CD14-positive monocyte (primary cell): ENCODE measurements at regions not wholly inside any gene's neighbourhood (a gene's known extent, or its start where the extent isn't known, plus 50 kb on each side); places are given as distances from the start of the nearest gene placed in this dataset.

Experiments
- DNase-seq, 3 donors: peaks; one replicate each; pipeline ENCODE4 v3.0.0-alpha.2; 2011 to 2022
- H2AFZ ChIP-seq: 2 replicates; pipeline ENCODE4 v1.6.0; 2012; ENCODE audit warnings: mild to moderate bottlenecking, low read depth, low read length, inconsistent platforms; ENCODE audit not compliant: insufficient read depth, poor library complexity, severe bottlenecking
- H3K27ac ChIP-seq, 2 donors: 1 replicate in 1 of 2; 2 replicates in 1 of 2; pipeline ENCODE4 v1.5.1; 2012 to 2013; ENCODE audit warnings: low read length in 2 of 2, control low read depth in 1 of 2, inconsistent platforms in 1 of 2, low read depth in 1 of 2, mild to moderate bottlenecking in 1 of 2
- H3K27me3 ChIP-seq, 2 donors: one replicate each; pipeline versions ENCODE4 v1.6.0 to v1.6.1; 2011 to 2013; ENCODE audit warnings: low read length in 2 of 2; ENCODE audit not compliant: control insufficient read depth in 2 of 2, insufficient read depth in 2 of 2
- H3K36me3 ChIP-seq, 2 donors: replicated peaks in 1 of 2; 1 replicate in 1 of 2; 2 replicates in 1 of 2; pipeline versions ENCODE4 v1.5.1 to v1.6.1; 2012 to 2013; ENCODE audit warnings: low read length in 2 of 2, control low read depth in 1 of 2, inconsistent platforms in 1 of 2, mild to moderate bottlenecking in 1 of 2; ENCODE audit not compliant: insufficient read depth in 2 of 2, control insufficient read depth in 1 of 2
- H3K4me1 ChIP-seq, 2 donors: 1 replicate in 1 of 2; 2 replicates in 1 of 2; pipeline versions ENCODE4 v1.5.1 to v1.6.1; 2012 to 2013; ENCODE audit warnings: low read length in 2 of 2, control low read depth in 1 of 2, inconsistent platforms in 1 of 2, mild to moderate bottlenecking in 1 of 2, moderate library complexity in 1 of 2; ENCODE audit not compliant: insufficient read depth in 2 of 2, control insufficient read depth in 1 of 2
- H3K4me2 ChIP-seq: replicated peaks from 2 replicates; pipeline ENCODE3; 2012; ENCODE audit warnings: low read length, moderate library complexity, mild to moderate bottlenecking; ENCODE audit not compliant: poor library complexity, severe bottlenecking; ENCODE audit errors: extremely low read depth
- H3K4me3 ChIP-seq, 3 experiments: fragments of 200-600 bp in 1 of 3; sonication (generic) in 1 of 3; replicated peaks in 1 of 3; 1 replicate in 2 of 3; 2 replicates in 1 of 3; pipeline ENCODE4 v1.5.1; 2011 to 2013; ENCODE audit warnings: low read length in 3 of 3, mild to moderate bottlenecking in 3 of 3, control low read depth in 2 of 3, low read depth in 2 of 3, inconsistent platforms in 1 of 3, moderate library complexity in 1 of 3
- H3K79me2 ChIP-seq: 2 replicates; pipeline ENCODE4 v1.6.0; 2012; ENCODE audit warnings: mild to moderate bottlenecking, control low read depth, inconsistent platforms, low read length, moderate library complexity; ENCODE audit not compliant: insufficient read depth
- H3K9ac ChIP-seq: 2 replicates; pipeline ENCODE4 v1.6.0; 2017; ENCODE audit warnings: low read length, mild to moderate bottlenecking; ENCODE audit not compliant: insufficient read depth, poor library complexity, severe bottlenecking
- H3K9me3 ChIP-seq, 2 donors: replicated peaks in 1 of 2; 1 replicate in 1 of 2; 2 replicates in 1 of 2; pipeline versions ENCODE4 v1.5.1 to v1.6.1; 2012 to 2013; ENCODE audit warnings: low read length in 2 of 2, control low read depth in 1 of 2; ENCODE audit not compliant: control insufficient read depth in 1 of 2, insufficient read depth in 1 of 2
- H4K20me1 ChIP-seq: 2 replicates; pipeline ENCODE4 v1.6.0; 2012; ENCODE audit warnings: mild to moderate bottlenecking, low read length, control low read depth, moderate library complexity; ENCODE audit not compliant: insufficient read depth
- H3K27ac Mint-ChIP-seq, 7 donors: one replicate each; pipeline ENCODE4 v1.8.0; 2020; ENCODE audit warnings: mild to moderate bottlenecking in 7 of 7, mixed read lengths in 7 of 7, moderate library complexity in 6 of 7, inconsistent platforms in 2 of 7
- H3K27me3 Mint-ChIP-seq, 3 donors: one replicate each; pipeline ENCODE4 v1.8.0; 2021 to 2022; ENCODE audit warnings: low read depth in 3 of 3, mild to moderate bottlenecking in 3 of 3, mixed read lengths in 3 of 3, moderate library complexity in 3 of 3, inconsistent platforms in 1 of 3
- H3K36me3 Mint-ChIP-seq, 2 donors: one replicate each; pipeline ENCODE4 v1.8.0; 2020; ENCODE audit warnings: mixed read lengths in 2 of 2, inconsistent platforms in 1 of 2, mild to moderate bottlenecking in 1 of 2
- H3K4me1 Mint-ChIP-seq: one replicate; pipeline ENCODE4 v1.8.0; 2020; ENCODE audit warnings: mild to moderate bottlenecking, mixed read lengths
- H3K4me3 Mint-ChIP-seq, 2 donors: one replicate each; pipeline ENCODE4 v1.8.0; 2020; ENCODE audit warnings: mild to moderate bottlenecking in 2 of 2, mixed read lengths in 2 of 2, moderate library complexity in 1 of 2
- H3K9me3 Mint-ChIP-seq, 7 donors: one replicate each; pipeline ENCODE4 v1.8.0; 2020 to 2022; ENCODE audit warnings: mixed read lengths in 7 of 7, mild to moderate bottlenecking in 6 of 7, moderate library complexity in 6 of 7, inconsistent platforms in 2 of 7
- CTCF ChIP-seq: fragments of 200-600 bp; IDR thresholded peaks from one replicate; pipeline ENCODE4 v1.8.0; 2022; ENCODE audit warnings: antibody characterized with exemption, mild to moderate bottlenecking
- WGBS: methylation state at CpG from one replicate; pipeline ENCODE4 v1.1.5; 2013; ENCODE audit warnings: missing lambda C conversion rate; ENCODE audit not compliant: insufficient coverage; 5-methylcytosine and 5-hydroxymethylcytosine counted together
- intact Hi-C, 2 donors: fragments of 100-400 bp; cut with micrococcal nuclease; formaldehyde crosslinking; loops; one replicate each; pipeline versions ENCODE4 v1.15.0 to v1.15.1; 2023

GRCh38 chr12:126347421-126347820 is 1282.2 kb downstream of the AACS start:
- no peak overlapping the region for H3K27ac Mint-ChIP-seq
- no peak overlapping the region for H3K4me3 Mint-ChIP-seq
- H4K20me1 ChIP-seq, result no peaks in the 10 kb centered on the region
- no peak overlapping the region for H3K4me2 ChIP-seq
- H3K9me3 ChIP-seq, result peaks cover 20 to 28% of the 10 kb centered on the region in 2 donors
- peaks cover 4 to 42% (median 15%) of the 10 kb centered on the region in 7 donors for H3K9me3 Mint-ChIP-seq
- H3K4me1 Mint-ChIP-seq, result no peaks in the 10 kb centered on the region
- no peak for TF ChIP-seq CTCF
- intact Hi-C loops, result no loop called here
- no peaks in the 10 kb centered on the region for H3K4me1 ChIP-seq
- H3K36me3 ChIP-seq, result no peaks in the 10 kb centered on the region
- WGBS, result 52% methylated on average over 4 of the region's 5 CpGs
- no peaks in the 10 kb centered on the region for H3K79me2 ChIP-seq
- no peak overlapping the region for H3K9ac ChIP-seq
- H3K27ac ChIP-seq, result no peak overlapping the region
- H3K27me3 Mint-ChIP-seq, result peaks cover 0 to 1% (median 0%) of the 10 kb centered on the region in 3 donors
- H3K27me3 ChIP-seq, result no peaks in the 10 kb centered on the region
- no peak overlapping the region for H3K4me3 ChIP-seq
- DNase-seq, result no peak
- no peaks in the 10 kb centered on the region for H3K36me3 Mint-ChIP-seq
- no peak overlapping the region for H2AFZ ChIP-seq

GRCh38 chr12:126349383-126349782 is 1284.1 kb downstream of the AACS start:
- H3K27me3 Mint-ChIP-seq, result no peaks in the 10 kb centered on the region
- Histone ChIP-seq H3K9me3 (peaks cover 15 to 34% of the 10 kb centered on the region in 2 donors), H3K27ac (no peak overlapping the region), H3K4me3 (no peak overlapping the region), H3K9ac (no peak overlapping the region), H3K79me2 (no peaks in the 10 kb centered on the region), H3K4me2 (no peak overlapping the region), H2AFZ (no peak overlapping the region), H3K36me3 (no peaks in the 10 kb centered on the region), H3K27me3 (no peaks in the 10 kb centered on the region), H4K20me1 (no peaks in the 10 kb centered on the region), H3K4me1 (no peaks in the 10 kb centered on the region)
- H3K9me3 Mint-ChIP-seq, result peaks cover 4 to 34% (median 15%) of the 10 kb centered on the region in 7 donors
- no peaks in the 10 kb centered on the region for H3K4me1 Mint-ChIP-seq
- H3K36me3 Mint-ChIP-seq, result no peaks in the 10 kb centered on the region
- H3K4me3 Mint-ChIP-seq, result no peak overlapping the region
- DNase-seq, result no peak
- intact Hi-C loops, result no loop called here
- 100% methylated on average over 1 of the region's 5 CpGs for WGBS
- TF ChIP-seq CTCF, result no peak
- H3K27ac Mint-ChIP-seq, result no peak overlapping the region
